Stimulated activated naive CD8-positive, alpha-beta T cell treated with anti-CD3 and anti-CD28 coated beads, Interleukin-15, amount 100 ng/mL, for 72 hours (primary cell): ENCODE measurements at regions not wholly inside any gene's neighbourhood (a gene's known extent, or its start where the extent isn't known, plus 50 kb on each side); places are given as distances from the start of the nearest gene placed in this dataset.
"Not testable (repeated sequence)": the region's sequence is repeated elsewhere in the genome, so short reads cannot be mapped to it uniquely, and the experiment has no call there.

Source experiments
- ATAC-seq: fragments of 150-1000 bp; cut with Tn5 transposase; 2 replicates; pipeline ENCODE4 v1.10.0; 2021; ENCODE audit warnings: mild to moderate bottlenecking, moderate library complexity
- DNase-seq, 2 donors: peaks; one replicate each; pipeline ENCODE4 v3.0.0; 2021 to 2022
- H3K27ac Mint-ChIP-seq, 2 donors: one replicate each; pipeline ENCODE4 v1.8.0; 2022; ENCODE audit warnings: mild to moderate bottlenecking in 2 of 2, mixed read lengths in 2 of 2, moderate library complexity in 2 of 2
- H3K27me3 Mint-ChIP-seq: one replicate; pipeline ENCODE4 v1.8.0; 2022; ENCODE audit warnings: mixed read lengths
- H3K4me1 Mint-ChIP-seq: one replicate; pipeline ENCODE4 v1.8.0; 2022; ENCODE audit warnings: mild to moderate bottlenecking, mixed read lengths
- H3K4me3 Mint-ChIP-seq, 2 donors: one replicate each; pipeline ENCODE4 v1.8.0; 2022; ENCODE audit warnings: mild to moderate bottlenecking in 2 of 2, mixed read lengths in 2 of 2, moderate library complexity in 1 of 2
- H3K9me3 Mint-ChIP-seq, 2 donors: one replicate each; pipeline ENCODE4 v1.8.0; 2022; ENCODE audit warnings: mixed read lengths in 2 of 2

DNA sequence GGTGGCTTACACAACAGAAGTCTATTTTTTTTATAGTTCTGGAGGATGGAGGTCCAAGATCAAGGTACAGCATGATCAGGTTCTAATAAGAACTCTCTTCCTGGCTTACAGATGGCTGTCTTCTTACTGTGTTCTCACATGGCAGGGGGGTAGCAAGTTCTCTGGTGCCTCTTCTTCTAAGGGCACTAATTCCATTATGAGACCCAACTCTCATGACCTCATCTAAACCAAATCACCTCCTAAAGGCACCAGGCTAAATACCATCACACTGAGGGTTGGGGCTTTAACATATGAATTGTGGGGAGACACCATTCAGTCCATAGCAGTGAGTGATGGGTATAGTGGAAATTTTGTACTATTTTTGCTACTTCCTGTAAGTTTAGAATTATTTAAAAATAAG is 75.2 kb upstream of the SLC4A7 start:
- no peak for ATAC-seq
- Mint-ChIP-seq H3K27me3 (no peaks in the 10 kb centered on the region), H3K4me3 (no peak overlapping the region), H3K4me1 (no peaks in the 10 kb centered on the region), H3K9me3 (no peaks in the 10 kb centered on the region), H3K27ac (no peak overlapping the region)
- no peak for DNase-seq

GRCh38 chr3:27557411-27557810 is 73.2 kb upstream of the SLC4A7 start:
- H3K9me3 Mint-ChIP-seq = peaks cover under 1 to 9% of the 10 kb centered on the region in 2 donors
- H3K4me1 Mint-ChIP-seq = no peaks in the 10 kb centered on the region
- no peaks in the 10 kb centered on the region for H3K27me3 Mint-ChIP-seq
- no peak overlapping the region for H3K27ac Mint-ChIP-seq
- ATAC-seq (no peak), DNase-seq (no peak)
- no peak overlapping the region for H3K4me3 Mint-ChIP-seq

DNA sequence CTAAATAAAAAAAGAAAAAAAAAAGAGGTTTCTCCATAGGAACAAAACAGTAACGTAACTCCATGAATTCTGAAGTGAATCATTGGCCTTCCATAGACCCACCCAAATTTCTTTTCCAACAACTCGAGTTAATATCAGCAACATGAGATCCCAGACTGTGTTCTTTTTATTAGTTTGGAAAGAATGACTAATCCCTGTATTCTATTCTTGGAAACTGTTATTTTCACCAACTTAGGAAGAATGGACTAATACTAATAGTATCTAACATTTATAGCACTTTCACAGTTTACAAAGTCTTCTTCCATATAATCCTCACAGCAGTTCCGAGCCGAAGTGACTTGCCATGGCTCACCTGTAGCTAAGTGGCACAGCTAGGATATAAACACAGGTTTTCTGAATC is 72.7 kb upstream of the SLC4A7 start:
- ATAC-seq (no peak), DNase-seq (no peak)
- Mint-ChIP-seq H3K9me3 (peaks cover 5 to 15% of the 10 kb centered on the region in 2 donors), H3K27me3 (no peaks in the 10 kb centered on the region), H3K27ac (no peak overlapping the region), H3K4me3 (no peak overlapping the region), H3K4me1 (no peaks in the 10 kb centered on the region)

DNA sequence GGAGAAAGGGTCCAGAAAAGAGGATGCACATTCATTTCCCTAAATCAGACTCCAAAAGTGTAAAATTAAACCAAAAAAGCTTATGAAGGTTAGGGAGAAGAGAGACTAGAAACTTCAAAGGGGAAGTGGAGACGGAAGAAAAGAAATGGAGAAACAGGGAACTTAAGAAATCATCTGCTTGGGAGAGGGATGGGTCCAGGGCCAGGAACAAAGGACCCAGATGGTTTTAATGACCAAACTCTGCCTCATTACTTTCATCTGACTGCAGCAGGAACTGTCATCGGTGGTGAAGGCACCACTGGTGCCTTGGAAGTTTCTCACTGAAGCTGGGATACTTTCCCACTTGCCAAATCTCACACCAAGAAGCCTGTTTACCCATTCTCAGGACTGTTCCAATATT is 70.5 kb upstream of the SLC4A7 start:
- ATAC-seq = no peak
- H3K4me3 Mint-ChIP-seq = no peak overlapping the region
- H3K27ac Mint-ChIP-seq = no peak overlapping the region
- H3K4me1 Mint-ChIP-seq = no peaks in the 10 kb centered on the region
- no peak for DNase-seq
- H3K27me3 Mint-ChIP-seq = no peaks in the 10 kb centered on the region
- H3K9me3 Mint-ChIP-seq = peaks cover 11 to 27% of the 10 kb centered on the region in 2 donors

DNA sequence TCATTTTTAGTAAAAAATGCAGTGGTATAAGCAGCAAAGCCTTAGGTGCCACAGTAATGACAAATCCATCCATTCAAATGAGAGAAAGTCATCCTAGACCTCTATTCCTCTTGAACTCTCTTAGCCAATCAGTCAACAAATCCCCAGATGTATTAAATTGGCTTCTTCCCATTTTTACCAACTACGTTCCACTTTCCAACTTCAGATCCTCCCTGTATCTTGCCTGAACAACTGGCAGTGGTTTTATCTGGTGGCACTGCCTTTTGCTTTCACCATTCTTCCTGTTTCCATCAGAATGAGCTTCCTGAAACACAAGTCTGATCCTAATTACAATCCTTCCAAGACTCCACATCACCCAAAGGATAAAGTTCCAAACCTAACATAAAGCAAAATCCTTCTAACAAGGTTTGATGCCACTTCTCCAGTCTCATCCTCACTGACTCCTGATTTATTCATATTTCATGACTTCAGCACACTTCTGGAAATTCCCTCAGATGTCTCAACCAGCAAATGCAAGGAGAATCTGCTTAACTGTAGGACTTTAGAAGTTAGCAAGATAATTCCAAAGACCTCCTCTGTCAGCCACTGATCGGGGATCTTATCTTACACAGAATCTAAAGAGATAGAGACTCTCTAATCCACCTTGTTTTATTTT is 69.8 kb upstream of the SLC4A7 start:
- Mint-ChIP-seq H3K4me1 (no peaks in the 10 kb centered on the region), H3K27me3 (no peaks in the 10 kb centered on the region), H3K9me3 (peaks cover 11 to 27% of the 10 kb centered on the region in 2 donors), H3K27ac (no peak overlapping the region), H3K4me3 (no peak overlapping the region)
- ATAC-seq (no peak), DNase-seq (no peak)

- not testable (repeated sequence) for H3K27me3 Mint-ChIP-seq, H3K4me1 Mint-ChIP-seq, ATAC-seq, DNase-seq, H3K4me3 Mint-ChIP-seq, H3K27ac Mint-ChIP-seq
- H3K9me3 Mint-ChIP-seq = peaks cover 11 to 27% of the 10 kb centered on the region in 2 donors
These were observed 68.5 kb upstream of the SLC4A7 start for GRCh38 chr3:27552708-27553107.

DNA sequence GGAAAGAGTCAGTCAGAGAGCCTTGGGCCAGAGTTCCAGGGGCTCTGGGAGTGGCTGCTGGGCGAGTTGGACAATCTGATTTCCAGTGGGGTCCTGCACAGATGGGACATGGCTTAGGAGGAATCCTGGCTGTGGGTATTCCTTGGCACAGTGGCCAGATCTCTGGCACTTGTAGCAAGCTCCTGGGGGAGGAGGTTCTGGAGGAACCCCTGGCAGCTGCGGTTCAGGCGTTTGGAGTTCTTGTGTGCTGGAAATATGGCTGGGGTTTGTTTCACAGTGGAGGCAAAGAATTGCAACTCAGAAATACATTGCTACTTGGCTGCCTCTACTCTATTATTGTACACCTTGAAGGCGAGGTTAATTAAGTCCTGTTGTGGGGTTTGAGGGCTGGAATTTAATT is 67.2 kb upstream of the SLC4A7 start:
- not testable (repeated sequence) for ATAC-seq, DNase-seq, H3K4me3 Mint-ChIP-seq, H3K27me3 Mint-ChIP-seq, H3K27ac Mint-ChIP-seq, H3K4me1 Mint-ChIP-seq
- peaks cover 11 to 27% of the 10 kb centered on the region in 2 donors for H3K9me3 Mint-ChIP-seq

DNA sequence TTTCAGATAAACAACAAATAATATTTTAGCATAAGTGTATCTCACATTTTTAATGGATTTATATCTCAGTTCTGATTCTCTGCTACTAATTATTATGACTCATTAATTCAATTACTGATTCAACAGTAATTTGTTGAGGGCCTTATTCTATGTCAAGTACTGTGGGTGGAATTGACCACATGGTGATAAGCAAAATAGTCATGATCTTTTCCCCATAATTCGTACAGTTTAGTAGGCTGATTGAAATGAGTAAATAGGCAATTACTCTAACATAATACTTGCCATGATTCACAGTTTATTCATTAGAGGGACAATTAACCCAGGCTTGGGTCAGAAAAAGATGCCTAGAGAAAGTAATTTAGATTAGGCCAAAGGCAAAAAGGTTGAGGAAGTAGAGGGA is 60.9 kb upstream of the SLC4A7 start:
- DNase-seq (no peak), ATAC-seq (no peak)
- no peaks in the 10 kb centered on the region for H3K4me1 Mint-ChIP-seq
- no peak overlapping the region for H3K4me3 Mint-ChIP-seq
- no peak overlapping the region for H3K27ac Mint-ChIP-seq
- H3K27me3 Mint-ChIP-seq = no peaks in the 10 kb centered on the region
- H3K9me3 Mint-ChIP-seq = no peaks in the 10 kb centered on the region

GRCh38 chr3:27544372-27544865 is 60.2 kb upstream of the SLC4A7 start:
- no peak overlapping the region for H3K27ac Mint-ChIP-seq

GRCh38 chr3:27542476-27542875 is 58.3 kb upstream of the SLC4A7 start:
- DNase-seq = no peak
- Mint-ChIP-seq H3K4me1 (no peaks in the 10 kb centered on the region), H3K27me3 (no peaks in the 10 kb centered on the region), H3K27ac (no peak overlapping the region), H3K9me3 (no peaks in the 10 kb centered on the region), H3K4me3 (no peak overlapping the region)
- no peak for ATAC-seq

More at GRCh38 chr3:27544372-27544865, 60.2 kb upstream of the SLC4A7 start:
- Mint-ChIP-seq H3K4me1 (no peaks in the 10 kb centered on the region), H3K27me3 (no peaks in the 10 kb centered on the region), H3K4me3 (no peak overlapping the region), H3K9me3 (no peaks in the 10 kb centered on the region)
- DNase-seq (no peak), ATAC-seq (no peak)

DNA sequence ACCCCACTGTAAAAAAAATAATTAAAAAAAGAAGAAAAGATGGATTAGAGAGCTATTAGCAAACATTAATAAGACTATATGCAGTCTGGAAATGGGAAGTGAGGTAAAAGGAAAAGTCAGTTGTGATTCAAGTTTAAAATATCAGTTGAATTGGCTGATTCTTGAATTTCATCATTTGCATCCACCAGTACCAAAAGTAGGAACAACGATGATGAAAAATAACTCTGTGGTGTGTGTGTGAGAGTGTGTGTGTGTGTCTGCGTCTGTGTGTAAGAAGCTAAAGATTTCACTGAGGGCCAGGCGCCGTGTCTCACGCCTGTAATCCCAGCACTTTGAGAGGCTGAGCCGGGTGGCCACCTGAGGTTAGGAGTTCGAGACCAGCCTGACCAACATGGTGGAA is 56.0 kb upstream of the SLC4A7 start:
- ATAC-seq (no peak), DNase-seq (no peak)
- Mint-ChIP-seq H3K27ac (no peak overlapping the region), H3K27me3 (no peaks in the 10 kb centered on the region), H3K4me1 (no peaks in the 10 kb centered on the region), H3K4me3 (no peak overlapping the region), H3K9me3 (no peaks in the 10 kb centered on the region)

DNA sequence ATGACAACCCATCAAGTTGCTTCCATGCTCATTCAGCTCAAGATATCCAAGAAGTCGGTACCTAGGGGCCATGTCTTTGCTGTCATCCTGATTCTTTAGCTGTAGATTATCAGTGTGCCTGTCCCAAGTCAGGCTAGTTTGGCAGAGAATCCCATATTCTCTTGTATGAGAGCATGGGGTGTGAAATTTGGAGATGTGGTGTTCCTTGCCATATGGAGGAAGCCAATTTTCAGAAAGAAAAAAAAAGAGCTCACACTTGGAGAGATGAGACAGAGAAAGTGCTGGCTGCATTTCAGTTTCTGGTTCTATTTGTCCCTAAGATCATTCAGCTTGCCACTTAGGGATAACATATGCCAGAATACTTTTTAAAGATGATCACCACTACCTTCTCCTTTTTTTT is 52.3 kb upstream of the SLC4A7 start:
- Mint-ChIP-seq H3K27me3 (no peaks in the 10 kb centered on the region), H3K4me3 (no peak overlapping the region), H3K9me3 (no peaks in the 10 kb centered on the region), H3K4me1 (peaks cover 10% of the 10 kb centered on the region), H3K27ac (no peak overlapping the region)
- ATAC-seq (no peak), DNase-seq (no peak)

DNA sequence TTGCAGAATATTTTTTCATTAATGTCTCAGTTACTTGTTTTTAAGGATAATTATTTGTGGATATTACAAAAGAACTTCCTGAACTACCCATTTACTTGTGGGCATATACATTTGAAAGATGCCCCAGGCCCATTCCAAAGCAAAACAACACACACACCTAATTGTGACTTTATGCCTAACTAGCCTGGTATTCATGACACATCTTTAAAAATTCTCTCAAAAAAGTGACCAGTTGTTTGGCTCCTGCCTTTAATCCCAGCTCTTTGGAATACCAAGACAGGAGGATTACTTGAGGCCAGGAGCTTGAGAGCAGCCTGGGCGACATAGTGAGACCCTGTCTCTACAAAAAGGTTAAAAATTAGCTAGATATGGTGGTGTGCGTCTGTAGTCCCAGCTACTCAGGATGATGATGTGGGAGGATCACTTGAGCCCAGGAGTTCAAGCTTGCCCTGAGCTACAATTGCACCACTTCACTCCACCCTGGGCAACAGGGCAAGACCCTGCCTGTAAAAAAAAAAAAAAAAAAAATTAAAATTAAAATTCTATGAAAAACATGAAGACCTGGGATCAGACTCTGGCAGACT is 51.7 kb upstream of the SLC4A7 start:
- no peaks in the 10 kb centered on the region for H3K27me3 Mint-ChIP-seq
- H3K27ac Mint-ChIP-seq = no peak overlapping the region
- ATAC-seq = no peak
- H3K9me3 Mint-ChIP-seq = no peaks in the 10 kb centered on the region
- peaks cover 10% of the 10 kb centered on the region for H3K4me1 Mint-ChIP-seq
- no peak overlapping the region for H3K4me3 Mint-ChIP-seq
- DNase-seq = no peak

GRCh38 chr3:27533718-27534573 is 49.8 kb upstream of the SLC4A7 start:
- H3K4me3 Mint-ChIP-seq = peak overlapping the region in 1 of 2 donors; percentile 41
- peak in 1 of 2 donors; percentile 11 for DNase-seq

More at GRCh38 chr3:27533718-27534573, 49.8 kb upstream of the SLC4A7 start:
- peak; percentile 81 for ATAC-seq
- no peaks in the 10 kb centered on the region for H3K27me3 Mint-ChIP-seq
- H3K27ac Mint-ChIP-seq = peak overlapping the region; percentile 82 to 90
- H3K4me1 Mint-ChIP-seq = peaks cover 10% of the 10 kb centered on the region
- H3K9me3 Mint-ChIP-seq = no peaks in the 10 kb centered on the region
